Kidney (tissue), 13 donors: ENCODE measurements at regions not wholly inside any gene's neighbourhood (a gene's known extent, or its start where the extent isn't known, plus 50 kb on each side); places are given as distances from the start of the nearest gene placed in this dataset.

Experiments used
- DNase-seq, 5 donors: peaks; one replicate each; pipeline ENCODE4 v3.0.0-alpha.2; 2013 to 2020
- FAIRE-seq: peaks from 2 replicates; lab custom pipeline; 2012; peaks lifted over from hg19 to GRCh38; lab: Jason Lieb, UNC
- H3K27ac ChIP-seq, 2 donors: one replicate each; pipeline ENCODE4 v1.7.0; 2013; ENCODE audit warnings: low read depth in 2 of 2, low read length in 2 of 2, inconsistent platforms in 1 of 2
- H3K27me3 ChIP-seq: one replicate; pipeline ENCODE4 v1.7.1; 2013; ENCODE audit warnings: low read length, inconsistent platforms; ENCODE audit not compliant: control insufficient read depth, insufficient read depth
- H3K36me3 ChIP-seq, 3 donors: one replicate each; pipeline versions ENCODE4 v1.7.0 to v1.7.1; 2013; ENCODE audit warnings: low read length in 3 of 3, control low read depth in 1 of 3, inconsistent platforms in 1 of 3; ENCODE audit not compliant: insufficient read depth in 3 of 3, control insufficient read depth in 2 of 3
- H3K4me1 ChIP-seq, 3 donors: one replicate each; pipeline versions ENCODE4 v1.7.0 to v1.7.1; 2013; ENCODE audit warnings: low read length in 3 of 3, inconsistent platforms in 1 of 3, low read depth in 1 of 3; ENCODE audit not compliant: control insufficient read depth in 2 of 3, insufficient read depth in 2 of 3
- H3K4me3 ChIP-seq, 3 donors: one replicate each; pipeline versions ENCODE4 v1.7.0 to v1.8.1; 2013; ENCODE audit warnings: low read length in 3 of 3, control low read depth in 1 of 3, inconsistent platforms in 1 of 3
- H3K9ac ChIP-seq, 3 donors: one replicate each; pipeline versions ENCODE4 v1.7.0 to v1.7.1; 2013; ENCODE audit warnings: low read length in 3 of 3, control low read depth in 1 of 3, inconsistent platforms in 1 of 3
- H3K9me3 ChIP-seq, 3 donors: one replicate each; pipeline versions ENCODE4 v1.7.0 to v1.7.1; 2013; ENCODE audit warnings: low read length in 3 of 3, control low read depth in 1 of 3, inconsistent platforms in 1 of 3; ENCODE audit not compliant: control insufficient read depth in 2 of 3, insufficient read depth in 1 of 3
- intact Hi-C: fragments of 100-400 bp; cut with DNase I; formaldehyde crosslinking; loops from one replicate; pipeline ENCODE4 v1.11.1; 2022
- TF ChIP-seq, protein P1 (sequence below): IDR thresholded peaks from 3 replicates; pipeline ENCODE4 v1.5.1; 2012; ENCODE audit warnings: mild to moderate bottlenecking, moderate library complexity, borderline replicate concordance; ENCODE audit not compliant: insufficient read depth; ENCODE audit errors: extremely low read depth
- donor health status: control.
- donor health status: control.
- donor health status: control.
- donor health status: control.
- donor health status: control.
- donor health status: DM: yes; HTN: yes; CAD: no.
- donor health status: Normal renal cell carcinoma (clear cell type).

DNA sequence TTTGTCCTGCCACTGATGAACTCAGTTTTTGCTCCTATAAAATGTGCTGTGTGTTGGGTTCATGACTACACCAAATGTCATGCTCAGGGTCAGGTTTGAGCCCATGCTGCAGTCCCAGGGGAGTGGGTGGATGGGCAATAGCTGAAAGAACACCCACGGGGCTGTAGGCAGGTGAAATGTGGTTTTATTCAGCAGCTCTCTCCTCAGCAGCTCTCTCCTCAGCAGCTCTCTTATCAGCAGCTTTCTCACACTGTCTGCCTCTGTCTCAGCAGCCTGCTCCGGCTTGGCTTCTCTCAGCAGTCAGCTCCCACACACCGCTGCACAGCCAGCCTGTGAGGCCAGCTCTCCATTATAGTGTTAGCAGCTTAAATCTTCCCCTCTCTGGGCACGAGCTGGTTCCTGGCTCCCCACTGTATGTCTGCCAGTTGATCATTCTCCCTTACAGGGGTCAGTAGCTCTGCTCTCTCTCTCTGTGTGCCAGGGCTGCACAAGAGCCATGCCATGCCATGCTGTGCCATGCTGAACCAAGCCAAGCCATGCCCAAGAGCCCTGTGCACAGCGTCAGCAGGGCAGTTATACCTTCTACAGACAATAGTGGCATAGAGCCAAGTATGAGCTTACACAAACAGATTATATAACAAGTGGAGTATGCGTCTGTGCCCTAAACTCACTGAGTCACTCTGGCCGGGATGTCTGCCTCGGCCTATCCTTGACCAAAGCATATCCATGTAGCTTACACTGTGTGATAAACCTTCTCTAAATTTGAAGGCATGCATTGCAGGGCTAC is 303.3 kb upstream of the TMPO start:
- H3K27me3 ChIP-seq = no peaks in the 10 kb centered on the region
- no peak overlapping the region for H3K27ac ChIP-seq
- no peaks in the 10 kb centered on the region for H3K9me3 ChIP-seq
- DNase-seq = no peak
- H3K4me1 ChIP-seq = no peaks in the 10 kb centered on the region
- H3K4me3 ChIP-seq = no peak overlapping the region
- intact Hi-C loops = no loop called here
- no peak overlapping the region for H3K9ac ChIP-seq
- H3K36me3 ChIP-seq = no peaks in the 10 kb centered on the region
- TF ChIP-seq, protein P1, sequence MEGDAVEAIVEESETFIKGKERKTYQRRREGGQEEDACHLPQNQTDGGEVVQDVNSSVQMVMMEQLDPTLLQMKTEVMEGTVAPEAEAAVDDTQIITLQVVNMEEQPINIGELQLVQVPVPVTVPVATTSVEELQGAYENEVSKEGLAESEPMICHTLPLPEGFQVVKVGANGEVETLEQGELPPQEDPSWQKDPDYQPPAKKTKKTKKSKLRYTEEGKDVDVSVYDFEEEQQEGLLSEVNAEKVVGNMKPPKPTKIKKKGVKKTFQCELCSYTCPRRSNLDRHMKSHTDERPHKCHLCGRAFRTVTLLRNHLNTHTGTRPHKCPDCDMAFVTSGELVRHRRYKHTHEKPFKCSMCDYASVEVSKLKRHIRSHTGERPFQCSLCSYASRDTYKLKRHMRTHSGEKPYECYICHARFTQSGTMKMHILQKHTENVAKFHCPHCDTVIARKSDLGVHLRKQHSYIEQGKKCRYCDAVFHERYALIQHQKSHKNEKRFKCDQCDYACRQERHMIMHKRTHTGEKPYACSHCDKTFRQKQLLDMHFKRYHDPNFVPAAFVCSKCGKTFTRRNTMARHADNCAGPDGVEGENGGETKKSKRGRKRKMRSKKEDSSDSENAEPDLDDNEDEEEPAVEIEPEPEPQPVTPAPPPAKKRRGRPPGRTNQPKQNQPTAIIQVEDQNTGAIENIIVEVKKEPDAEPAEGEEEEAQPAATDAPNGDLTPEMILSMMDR = no peak
- no peak for FAIRE-seq

DNA sequence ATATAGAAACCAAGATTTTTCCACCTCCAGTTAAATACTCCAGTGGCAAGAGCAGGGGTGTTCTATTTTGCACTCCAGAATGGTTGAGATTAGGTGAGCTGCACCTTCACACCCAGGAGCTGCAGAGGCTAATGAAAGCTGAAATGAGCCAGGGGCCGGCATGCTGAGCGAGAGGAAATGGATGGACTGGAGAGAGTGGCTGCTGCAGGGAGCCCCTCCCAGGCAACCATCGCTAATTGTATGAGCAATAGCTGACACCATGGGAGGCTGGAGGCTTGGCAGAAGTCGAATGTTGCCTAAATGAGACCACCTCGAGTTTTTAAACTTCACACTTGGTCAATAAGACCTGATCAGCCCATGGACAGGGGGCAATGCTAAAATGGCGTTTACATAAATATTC is 301.8 kb upstream of the TMPO start:
- intact Hi-C loops = no loop called here
- no peak for DNase-seq
- no peak for FAIRE-seq
- TF ChIP-seq, protein P1 = no peak
- H3K9me3 ChIP-seq = no peaks in the 10 kb centered on the region
- H3K27me3 ChIP-seq = no peaks in the 10 kb centered on the region
- H3K4me3 ChIP-seq = no peak overlapping the region
- H3K9ac ChIP-seq = no peak overlapping the region
- no peaks in the 10 kb centered on the region for H3K36me3 ChIP-seq
- H3K4me1 ChIP-seq = no peaks in the 10 kb centered on the region
- no peak overlapping the region for H3K27ac ChIP-seq

- no peak overlapping the region for H3K9ac ChIP-seq
- no peaks in the 10 kb centered on the region for H3K27me3 ChIP-seq
- intact Hi-C loops = no loop called here
- FAIRE-seq (no peak), DNase-seq (no peak)
- no peaks in the 10 kb centered on the region for H3K36me3 ChIP-seq
- no peaks in the 10 kb centered on the region for H3K9me3 ChIP-seq
- TF ChIP-seq, protein P1 = no peak
- H3K4me1 ChIP-seq = no peaks in the 10 kb centered on the region
- no peak overlapping the region for H3K27ac ChIP-seq
- H3K4me3 ChIP-seq = no peak overlapping the region
Measured at GRCh38 chr12:98217257-98217656, 298.1 kb upstream of the TMPO start.

GRCh38 chr12:98220636-98221035 is 294.8 kb upstream of the TMPO start:
- no peak overlapping the region for H3K4me3 ChIP-seq
- H3K36me3 ChIP-seq = no peaks in the 10 kb centered on the region
- H3K9me3 ChIP-seq = no peaks in the 10 kb centered on the region
- H3K4me1 ChIP-seq = no peaks in the 10 kb centered on the region
- H3K27me3 ChIP-seq = no peaks in the 10 kb centered on the region
- TF ChIP-seq, protein P1 = no peak
- no peak overlapping the region for H3K27ac ChIP-seq
- H3K9ac ChIP-seq = no peak overlapping the region
- intact Hi-C loops = no loop called here
- DNase-seq (no peak), FAIRE-seq (no peak)
